Osteoblast (primary cell): ENCODE measurements at regions not wholly inside any gene's neighbourhood (a gene's known extent, or its start where the extent isn't known, plus 50 kb on each side); places are given as distances from the start of the nearest gene placed in this dataset.

Experiments
- DNase-seq: peaks from one replicate; pipeline ENCODE4 v3.0.0; 2011; ENCODE audit warnings: low spot score, mixed read lengths; ENCODE audit not compliant: insufficient read length; ENCODE audit errors: missing footprints
- H2AFZ ChIP-seq: 2 replicates; pipeline ENCODE4 v1.6.0; 2011; ENCODE audit warnings: mild to moderate bottlenecking, low read length
- H3K27ac ChIP-seq: 2 replicates; pipeline ENCODE4 v1.5.1; 2011; ENCODE audit warnings: mild to moderate bottlenecking, low read depth, low read length, moderate library complexity
- H3K27me3 ChIP-seq: 2 replicates; pipeline ENCODE4 v1.6.0; 2012; ENCODE audit warnings: mild to moderate bottlenecking, control low read depth, inconsistent platforms, low read length, moderate library complexity; ENCODE audit not compliant: insufficient read depth
- H3K36me3 ChIP-seq: 2 replicates; pipeline ENCODE4 v1.5.1; 2011; ENCODE audit warnings: mild to moderate bottlenecking, low read length, control low read depth, moderate library complexity; ENCODE audit not compliant: insufficient read depth
- H3K4me1 ChIP-seq: 2 replicates; pipeline ENCODE4 v1.5.1; 2011; ENCODE audit warnings: mild to moderate bottlenecking, low read length, control low read depth, moderate library complexity; ENCODE audit not compliant: insufficient read depth
- H3K4me2 ChIP-seq: 2 replicates; pipeline ENCODE4 v1.6.0; 2011; ENCODE audit warnings: mild to moderate bottlenecking, low read length; ENCODE audit not compliant: insufficient read depth
- H3K4me3 ChIP-seq: fragments of 200-600 bp; sonication (generic); 3 replicates; pipeline ENCODE4 v1.5.1; 2012; ENCODE audit warnings: mild to moderate bottlenecking, low read length, inconsistent platforms; ENCODE audit not compliant: insufficient read depth
- H3K79me2 ChIP-seq: 2 replicates; pipeline ENCODE4 v1.6.0; 2012; ENCODE audit warnings: mild to moderate bottlenecking, low read length, control low read depth, inconsistent platforms; ENCODE audit not compliant: insufficient read depth
- H3K9me3 ChIP-seq: 2 replicates; pipeline ENCODE4 v1.5.1; 2011; ENCODE audit warnings: low read depth, low read length, control low read depth
- H4K20me1 ChIP-seq: 2 replicates; pipeline ENCODE4 v1.6.0; 2012; ENCODE audit warnings: mild to moderate bottlenecking, low read length, control low read depth; ENCODE audit not compliant: insufficient read depth
- CTCF ChIP-seq: IDR thresholded peaks from 2 replicates; pipeline ENCODE4 v1.5.1; 2011; ENCODE audit warnings: mild to moderate bottlenecking, low read depth, low read length, moderate library complexity; ENCODE audit errors: extremely low read depth

- Histone ChIP-seq H3K4me1 (peaks cover 41% of the 10 kb centered on the region), H4K20me1 (no peaks in the 10 kb centered on the region), H3K4me2 (no peak overlapping the region), H3K27ac (no peak overlapping the region), H3K36me3 (no peaks in the 10 kb centered on the region), H3K9me3 (no peaks in the 10 kb centered on the region), H3K79me2 (no peaks in the 10 kb centered on the region), H3K27me3 (no peaks in the 10 kb centered on the region), H2AFZ (no peak overlapping the region), H3K4me3 (no peak overlapping the region)
- no peak for DNase-seq
- no peak for TF ChIP-seq CTCF
These were observed 101.8 kb upstream of the MBNL2 start for GRCh38 chr13:97120346-97120745.

- Histone ChIP-seq H3K27me3 (no peaks in the 10 kb centered on the region), H4K20me1 (no peaks in the 10 kb centered on the region), H3K79me2 (no peaks in the 10 kb centered on the region), H3K36me3 (no peaks in the 10 kb centered on the region), H3K4me3 (no peak overlapping the region), H3K9me3 (no peaks in the 10 kb centered on the region), H3K4me2 (no peak overlapping the region), H3K4me1 (peaks cover 44% of the 10 kb centered on the region), H2AFZ (no peak overlapping the region), H3K27ac (no peak overlapping the region)
- DNase-seq: no peak
- TF ChIP-seq CTCF: no peak
These were observed 101.2 kb upstream of the MBNL2 start for GRCh38 chr13:97120976-97121375.

GRCh38 chr13:97121894-97122293 is 100.2 kb upstream of the MBNL2 start:
- Histone ChIP-seq H3K79me2 (no peaks in the 10 kb centered on the region), H2AFZ (no peak overlapping the region), H3K9me3 (no peaks in the 10 kb centered on the region), H3K4me3 (no peak overlapping the region), H3K4me2 (peak overlapping the region; percentile 21), H3K27me3 (no peaks in the 10 kb centered on the region), H3K27ac (peak overlapping the region; percentile 56), H4K20me1 (no peaks in the 10 kb centered on the region), H3K36me3 (no peaks in the 10 kb centered on the region), H3K4me1 (peaks cover 39% of the 10 kb centered on the region)
- TF ChIP-seq CTCF: no peak
- no peak for DNase-seq

- peaks cover 39% of the 10 kb centered on the region for H3K4me1 ChIP-seq
These were observed 99.6 kb upstream of the MBNL2 start for GRCh38 chr13:97122381-97122996.

More at GRCh38 chr13:97122381-97122996, 99.6 kb upstream of the MBNL2 start:
- no peaks in the 10 kb centered on the region for H3K36me3 ChIP-seq
- H3K27me3 ChIP-seq: no peaks in the 10 kb centered on the region
- H3K4me3 ChIP-seq: no peak overlapping the region
- peak overlapping the region; percentile 56 for H3K27ac ChIP-seq
- H4K20me1 ChIP-seq: no peaks in the 10 kb centered on the region
- H3K9me3 ChIP-seq: no peaks in the 10 kb centered on the region
- no peak overlapping the region for H2AFZ ChIP-seq
- peak; percentile 74 for DNase-seq
- TF ChIP-seq CTCF: no peak
- H3K79me2 ChIP-seq: no peaks in the 10 kb centered on the region
- peak overlapping the region; percentile 59 for H3K4me2 ChIP-seq
